Renal pelvis (tissue), 1 donor: ENCODE measurements at regions not wholly inside any gene's neighbourhood (a gene's known extent, or its start where the extent isn't known, plus 50 kb on each side); places are given as distances from the start of the nearest gene placed in this dataset.

Experiments used
- DNase-seq: peaks from one replicate; pipeline ENCODE4 v3.0.0-alpha.2; 2013

GRCh38 chr12:92000597-92000996 lies 145.0 kb downstream of the BTG1 start:
- DNase-seq = no peak

GRCh38 chr12:91999823-92000222 lies 145.8 kb downstream of the BTG1 start:
- no peak for DNase-seq

- DNase-seq = no peak
Observed at GRCh38 chr12:91998316-91998715, 147.3 kb downstream of the BTG1 start.

GRCh38 chr12:91994208-91994797 lies 151.3 kb downstream of the BTG1 start:
- DNase-seq = no peak

- DNase-seq = no peak
Observed at GRCh38 chr12:91993287-91994017, 152.2 kb downstream of the BTG1 start.

GRCh38 chr12:91991399-91992187 lies 154.1 kb downstream of the BTG1 start:
- DNase-seq = no peak

- DNase-seq = no peak
Observed at GRCh38 chr12:91990525-91990924, 155.1 kb downstream of the BTG1 start.

- no peak for DNase-seq
Observed at GRCh38 chr12:91989143-91989542, 156.5 kb downstream of the BTG1 start.

GRCh38 chr12:91988086-91988923 lies 157.3 kb downstream of the BTG1 start:
- no peak for DNase-seq

GRCh38 chr12:91986084-91986483 lies 159.6 kb downstream of the BTG1 start:
- DNase-seq = no peak

GRCh38 chr12:91985002-91985787 lies 160.5 kb downstream of the BTG1 start:
- no peak for DNase-seq

- DNase-seq = no peak
Observed at GRCh38 chr12:91984556-91984955, 161.1 kb downstream of the BTG1 start.

- no peak for DNase-seq
Observed at GRCh38 chr12:91983935-91984334, 161.7 kb downstream of the BTG1 start.

- DNase-seq = no peak
Observed at GRCh38 chr12:91982946-91983345, 162.7 kb downstream of the BTG1 start.

GRCh38 chr12:91980389-91980821 lies 165.2 kb downstream of the BTG1 start:
- DNase-seq = no peak

- DNase-seq = no peak
Observed at GRCh38 chr12:91978143-91978542, 167.5 kb downstream of the BTG1 start.

GRCh38 chr12:91975891-91976290 lies 169.8 kb downstream of the BTG1 start:
- no peak for DNase-seq

GRCh38 chr12:91974541-91975085 lies 171.0 kb downstream of the BTG1 start:
- DNase-seq = no peak

- DNase-seq = no peak
Observed at GRCh38 chr12:91973813-91974212, 171.8 kb downstream of the BTG1 start.

- no peak for DNase-seq
Observed at GRCh38 chr12:91972896-91973295, 172.8 kb downstream of the BTG1 start.

- DNase-seq = no peak
Observed at GRCh38 chr12:91968777-91969171, 176.9 kb downstream of the BTG1 start.
